ENCODE measurements at regions not wholly inside any gene's neighbourhood (a gene's known extent, or its start where the extent isn't known, plus 50 kb on each side); places are given as distances from the start of the nearest gene placed in this dataset.

DNA sequence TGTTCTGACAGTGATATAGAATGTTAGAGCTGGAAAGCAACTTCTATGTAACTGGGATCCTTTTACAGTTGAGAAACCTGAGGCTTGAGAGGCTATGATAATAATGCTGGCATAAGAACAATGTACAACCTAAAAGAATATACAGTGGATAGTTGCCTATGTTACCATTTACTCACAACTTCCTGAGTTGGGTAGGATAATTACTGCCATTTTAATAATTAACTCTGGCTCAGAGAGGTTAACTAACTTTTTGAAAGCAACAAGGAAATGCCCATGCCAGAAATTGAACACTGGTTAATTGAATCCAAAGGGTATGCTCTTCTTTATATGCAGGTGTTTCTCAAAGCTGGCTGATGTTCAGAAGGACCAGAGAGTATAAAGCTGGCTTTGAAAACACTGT lies 530.7 kb upstream of the MAP3K7 start:
- Histone ChIP-seq H3K27me3 (ENCODE audit: insufficient read depth, low read length) (no peaks in the 10 kb centered on the region), H2AFZ (ENCODE audit: low read depth, low read length) (no peak overlapping the region), H3K36me3 (ENCODE audit: insufficient read depth, low read length) (no peaks in the 10 kb centered on the region), H3K9me3 (ENCODE audit: low read length) (no peaks in the 10 kb centered on the region), H3K4me3 (ENCODE audit: low read length) (no peak overlapping the region), H3K4me1 (ENCODE audit: insufficient read depth, low read length) (no peaks in the 10 kb centered on the region)

GRCh38 chr6:91114123-91114708 lies 527.3 kb upstream of the MAP3K7 start:
- no peak overlapping the region for H2AFZ ChIP-seq (ENCODE audit: low read depth, low read length)
- H3K9me3 ChIP-seq (ENCODE audit: low read length) = no peaks in the 10 kb centered on the region
- H3K4me1 ChIP-seq (ENCODE audit: insufficient read depth, low read length) = no peaks in the 10 kb centered on the region
- H3K36me3 ChIP-seq (ENCODE audit: insufficient read depth, low read length) = no peaks in the 10 kb centered on the region
- H3K27me3 ChIP-seq (ENCODE audit: insufficient read depth, low read length) = no peaks in the 10 kb centered on the region
- no peak overlapping the region for H3K4me3 ChIP-seq (ENCODE audit: low read length)

DNA sequence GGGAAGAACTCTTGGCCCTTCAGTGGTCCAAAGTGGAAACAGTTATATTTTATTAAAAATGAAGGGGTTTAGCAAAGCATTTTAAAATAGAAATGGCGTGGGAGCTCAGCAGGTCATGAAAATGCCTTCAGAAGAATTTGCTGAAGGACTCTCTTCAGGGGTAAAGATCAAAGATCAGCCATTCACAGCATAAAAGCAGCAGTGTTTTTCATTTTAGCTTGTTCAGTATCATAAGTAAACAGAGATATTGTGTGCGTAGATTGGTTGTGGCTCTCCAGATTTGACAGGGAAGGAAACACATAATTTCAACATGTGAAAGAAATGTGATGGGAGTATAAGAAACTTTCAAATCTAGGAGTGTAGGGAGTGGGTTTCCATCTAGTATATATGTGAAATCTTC lies 519.2 kb upstream of the MAP3K7 start:
- H3K4me3 ChIP-seq (ENCODE audit: low read length) = no peak overlapping the region
- no peaks in the 10 kb centered on the region for H3K9me3 ChIP-seq (ENCODE audit: low read length)
- H3K36me3 ChIP-seq (ENCODE audit: insufficient read depth, low read length) = no peaks in the 10 kb centered on the region
- no peaks in the 10 kb centered on the region for H3K4me1 ChIP-seq (ENCODE audit: insufficient read depth, low read length)
- no peak overlapping the region for H2AFZ ChIP-seq (ENCODE audit: low read depth, low read length)
- no peaks in the 10 kb centered on the region for H3K27me3 ChIP-seq (ENCODE audit: insufficient read depth, low read length)

- no peak overlapping the region for H3K4me3 ChIP-seq (ENCODE audit: low read length)
- H3K9me3 ChIP-seq (ENCODE audit: low read length) = no peaks in the 10 kb centered on the region
Measured at GRCh38 chr6:91105532-91105931, 518.7 kb upstream of the MAP3K7 start.

GRCh38 chr6:91099479-91099878 lies 512.6 kb upstream of the MAP3K7 start:
- Histone ChIP-seq H3K4me1 (ENCODE audit: insufficient read depth, low read length) (no peaks in the 10 kb centered on the region), H3K4me3 (ENCODE audit: low read length) (no peak overlapping the region), H2AFZ (ENCODE audit: low read depth, low read length) (no peak overlapping the region), H3K27me3 (ENCODE audit: insufficient read depth, low read length) (no peaks in the 10 kb centered on the region), H3K36me3 (ENCODE audit: insufficient read depth, low read length) (no peaks in the 10 kb centered on the region), H3K9me3 (ENCODE audit: low read length) (no peaks in the 10 kb centered on the region)

More at GRCh38 chr6:91105532-91105931, 518.7 kb upstream of the MAP3K7 start:
- Histone ChIP-seq H3K27me3 (ENCODE audit: insufficient read depth, low read length) (no peaks in the 10 kb centered on the region), H2AFZ (ENCODE audit: low read depth, low read length) (no peak overlapping the region), H3K4me1 (ENCODE audit: insufficient read depth, low read length) (no peaks in the 10 kb centered on the region), H3K36me3 (ENCODE audit: insufficient read depth, low read length) (no peaks in the 10 kb centered on the region)

GRCh38 chr6:91098006-91098405 lies 511.1 kb upstream of the MAP3K7 start:
- Histone ChIP-seq H3K27me3 (ENCODE audit: insufficient read depth, low read length) (no peaks in the 10 kb centered on the region), H2AFZ (ENCODE audit: low read depth, low read length) (no peak overlapping the region), H3K4me1 (ENCODE audit: insufficient read depth, low read length) (no peaks in the 10 kb centered on the region), H3K4me3 (ENCODE audit: low read length) (no peak overlapping the region), H3K9me3 (ENCODE audit: low read length) (no peaks in the 10 kb centered on the region), H3K36me3 (ENCODE audit: insufficient read depth, low read length) (no peaks in the 10 kb centered on the region)

- no peaks in the 10 kb centered on the region for H3K9me3 ChIP-seq (ENCODE audit: low read length)
- no peaks in the 10 kb centered on the region for H3K36me3 ChIP-seq (ENCODE audit: insufficient read depth, low read length)
- no peaks in the 10 kb centered on the region for H3K4me1 ChIP-seq (ENCODE audit: insufficient read depth, low read length)
- no peak overlapping the region for H2AFZ ChIP-seq (ENCODE audit: low read depth, low read length)
- H3K4me3 ChIP-seq (ENCODE audit: low read length) = no peak overlapping the region
- H3K27me3 ChIP-seq (ENCODE audit: insufficient read depth, low read length) = no peaks in the 10 kb centered on the region
Measured at GRCh38 chr6:91097364-91097763, 510.5 kb upstream of the MAP3K7 start.

- no peaks in the 10 kb centered on the region for H3K9me3 ChIP-seq (ENCODE audit: low read length)
- no peaks in the 10 kb centered on the region for H3K4me1 ChIP-seq (ENCODE audit: insufficient read depth, low read length)
- H3K4me3 ChIP-seq (ENCODE audit: low read length) = no peak overlapping the region
- H2AFZ ChIP-seq (ENCODE audit: low read depth, low read length) = no peak overlapping the region
- H3K27me3 ChIP-seq (ENCODE audit: insufficient read depth, low read length) = no peaks in the 10 kb centered on the region
- no peaks in the 10 kb centered on the region for H3K36me3 ChIP-seq (ENCODE audit: insufficient read depth, low read length)
Measured at GRCh38 chr6:91094806-91095475, 508.1 kb upstream of the MAP3K7 start.

DNA sequence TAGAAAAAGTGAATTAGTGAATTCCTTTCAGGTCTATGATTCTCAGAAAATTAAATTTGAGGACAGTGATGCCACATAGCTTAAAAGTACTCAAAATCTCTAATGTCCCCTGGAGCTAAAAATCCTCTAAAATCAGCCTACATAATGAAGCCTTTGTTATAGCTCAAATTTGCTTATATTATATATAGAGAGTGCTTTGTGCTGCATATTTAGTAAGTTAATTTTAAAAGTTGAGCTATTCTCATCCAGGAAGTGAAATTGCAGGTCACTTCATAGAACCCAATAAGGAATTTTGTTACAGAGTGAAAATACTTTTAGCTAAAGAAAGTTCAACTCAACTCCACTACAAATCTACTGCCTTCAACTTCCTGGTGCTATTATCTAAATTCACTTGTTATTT lies 507.5 kb upstream of the MAP3K7 start:
- Histone ChIP-seq H3K36me3 (ENCODE audit: insufficient read depth, low read length) (no peaks in the 10 kb centered on the region), H3K9me3 (ENCODE audit: low read length) (no peaks in the 10 kb centered on the region), H3K27me3 (ENCODE audit: insufficient read depth, low read length) (no peaks in the 10 kb centered on the region), H3K4me1 (ENCODE audit: insufficient read depth, low read length) (no peaks in the 10 kb centered on the region), H2AFZ (ENCODE audit: low read depth, low read length) (no peak overlapping the region), H3K4me3 (ENCODE audit: low read length) (no peak overlapping the region)

GRCh38 chr6:91088976-91089375 lies 502.1 kb upstream of the MAP3K7 start:
- Histone ChIP-seq H3K36me3 (ENCODE audit: insufficient read depth, low read length) (no peaks in the 10 kb centered on the region), H2AFZ (ENCODE audit: low read depth, low read length) (no peak overlapping the region), H3K4me3 (ENCODE audit: low read length) (no peak overlapping the region), H3K4me1 (ENCODE audit: insufficient read depth, low read length) (no peaks in the 10 kb centered on the region), H3K9me3 (ENCODE audit: low read length) (no peaks in the 10 kb centered on the region), H3K27me3 (ENCODE audit: insufficient read depth, low read length) (no peaks in the 10 kb centered on the region)

DNA sequence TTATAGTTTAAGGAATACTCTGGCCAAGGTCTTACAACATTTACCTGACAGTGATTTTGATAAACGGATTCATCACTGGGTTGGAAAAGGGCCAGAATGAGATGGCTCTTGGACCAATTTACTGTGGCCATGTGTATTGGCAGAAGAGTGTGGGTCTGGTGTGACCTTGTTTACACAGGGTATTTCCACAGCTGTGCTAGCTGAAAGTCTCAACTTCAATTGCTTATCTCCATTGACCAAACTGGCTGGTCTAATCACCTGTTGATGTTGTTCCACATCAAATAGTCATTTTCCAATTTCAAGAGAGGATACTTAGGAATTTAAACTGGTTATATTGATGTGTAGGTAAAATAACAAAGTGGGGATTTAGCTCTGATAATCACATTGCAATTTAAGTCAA lies 501.6 kb upstream of the MAP3K7 start:
- no peak overlapping the region for H3K4me3 ChIP-seq (ENCODE audit: low read length)
- no peaks in the 10 kb centered on the region for H3K4me1 ChIP-seq (ENCODE audit: insufficient read depth, low read length)
- no peaks in the 10 kb centered on the region for H3K36me3 ChIP-seq (ENCODE audit: insufficient read depth, low read length)
- no peak overlapping the region for H2AFZ ChIP-seq (ENCODE audit: low read depth, low read length)
- H3K27me3 ChIP-seq (ENCODE audit: insufficient read depth, low read length) = no peaks in the 10 kb centered on the region
- H3K9me3 ChIP-seq (ENCODE audit: low read length) = no peaks in the 10 kb centered on the region

GRCh38 chr6:91087908-91088307 lies 501.0 kb upstream of the MAP3K7 start:
- no peaks in the 10 kb centered on the region for H3K27me3 ChIP-seq (ENCODE audit: insufficient read depth, low read length)
- no peaks in the 10 kb centered on the region for H3K4me1 ChIP-seq (ENCODE audit: insufficient read depth, low read length)
- H3K36me3 ChIP-seq (ENCODE audit: insufficient read depth, low read length) = no peaks in the 10 kb centered on the region
- no peak overlapping the region for H2AFZ ChIP-seq (ENCODE audit: low read depth, low read length)
- no peaks in the 10 kb centered on the region for H3K9me3 ChIP-seq (ENCODE audit: low read length)
- H3K4me3 ChIP-seq (ENCODE audit: low read length) = no peak overlapping the region

DNA sequence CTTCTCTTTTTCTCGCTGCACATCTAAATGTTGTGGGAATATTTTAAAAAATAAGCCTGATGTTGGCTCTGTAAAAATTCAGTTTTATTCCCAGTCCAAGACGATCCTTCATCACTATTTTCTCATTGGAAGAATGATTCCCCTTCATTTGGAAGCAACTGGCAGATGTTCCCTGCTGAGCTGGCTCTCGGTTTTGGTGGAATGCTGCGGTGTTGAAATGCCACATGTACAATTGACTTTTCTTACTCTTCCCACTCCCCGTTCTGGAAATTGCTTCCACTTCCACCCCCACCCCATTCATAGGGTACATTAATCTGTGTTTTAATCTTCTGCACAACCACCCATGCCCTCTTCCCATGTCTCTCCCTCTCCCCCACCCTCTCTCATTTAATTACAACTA lies 496.3 kb upstream of the MAP3K7 start:
- Histone ChIP-seq H3K9me3 (ENCODE audit: low read length) (no peaks in the 10 kb centered on the region), H3K4me1 (ENCODE audit: insufficient read depth, low read length) (no peaks in the 10 kb centered on the region), H3K27me3 (ENCODE audit: insufficient read depth, low read length) (no peaks in the 10 kb centered on the region), H3K36me3 (ENCODE audit: insufficient read depth, low read length) (no peaks in the 10 kb centered on the region), H3K4me3 (ENCODE audit: low read length) (no peak overlapping the region), H2AFZ (ENCODE audit: low read depth, low read length) (no peak overlapping the region)

- Histone ChIP-seq H2AFZ (ENCODE audit: low read depth, low read length) (no peak overlapping the region), H3K4me3 (ENCODE audit: low read length) (no peak overlapping the region), H3K27me3 (ENCODE audit: insufficient read depth, low read length) (no peaks in the 10 kb centered on the region), H3K9me3 (ENCODE audit: low read length) (no peaks in the 10 kb centered on the region), H3K36me3 (ENCODE audit: insufficient read depth, low read length) (no peaks in the 10 kb centered on the region), H3K4me1 (ENCODE audit: insufficient read depth, low read length) (no peaks in the 10 kb centered on the region)
Measured at GRCh38 chr6:91082311-91082832, 495.5 kb upstream of the MAP3K7 start.

All from neuron (in vitro differentiated cells).